ENCODE measurements at regions not wholly inside any gene's neighbourhood (a gene's known extent, or its start where the extent isn't known, plus 50 kb on each side); places are given as distances from the start of the nearest gene placed in this dataset.
A peak's percentile ranks its signal among the peaks of the same experiment; 100 is the strongest.

- no peak for DNase-seq
Observed at GRCh38 chr10:120385992-120386391, 71.0 kb upstream of the PLPP4 start.

GRCh38 chr10:120386896-120387295 lies 70.1 kb upstream of the PLPP4 start:
- DNase-seq, result no peak

- DNase-seq, result no peak
Observed at GRCh38 chr10:120387326-120387725, 69.7 kb upstream of the PLPP4 start.

- no peak for DNase-seq
Observed at GRCh38 chr10:120392245-120392644, 64.8 kb upstream of the PLPP4 start.

GRCh38 chr10:120392671-120393079 lies 64.4 kb upstream of the PLPP4 start:
- DNase-seq, result peak; percentile 65

- no peak for DNase-seq
Observed at GRCh38 chr10:120394446-120394845, 62.6 kb upstream of the PLPP4 start.

GRCh38 chr10:120396228-120396627 lies 60.8 kb upstream of the PLPP4 start:
- DNase-seq, result no peak

- DNase-seq, result no peak
Observed at GRCh38 chr10:120398180-120398579, 58.8 kb upstream of the PLPP4 start.

GRCh38 chr10:120400601-120401000 lies 56.4 kb upstream of the PLPP4 start:
- no peak for DNase-seq

- no peak for DNase-seq
Observed at GRCh38 chr10:120402147-120402766, 54.8 kb upstream of the PLPP4 start.

- DNase-seq, result no peak
Observed at GRCh38 chr10:120403109-120403508, 53.9 kb upstream of the PLPP4 start.

GRCh38 chr10:120406376-120406775 lies 50.7 kb upstream of the PLPP4 start:
- DNase-seq, result no peak
